GM10248 (cell line): ENCODE measurements at regions not wholly inside any gene's neighbourhood (a gene's known extent, or its start where the extent isn't known, plus 50 kb on each side); places are given as distances from the start of the nearest gene placed in this dataset.

Experiments used
- CTCF ChIA-PET: fragments of 300-600 bp; sonication (Branson Sonifier 250); formaldehyde crosslinking; extraction: SDS; loops from one replicate; lab custom pipeline; 2021; ENCODE audit warnings: antibody characterized with exemption; lab: Yijun Ruan, JAX
- POLR2A ChIA-PET: fragments of 350-650 bp; sonication (Branson Sonifier 250); formaldehyde crosslinking; extraction: SDS; loops from one replicate; lab custom pipeline; 2020; ENCODE audit warnings: antibody characterized with exemption; lab: Yijun Ruan, JAX
- DNase-seq: peaks from one replicate; pipeline ENCODE4 v3.0.0; 2012; ENCODE audit errors: extremely low spot score
- TF ChIP-seq, protein P1 (sequence below): IDR thresholded peaks from 2 replicates; pipeline ENCODE4 v1.5.1; 2012; ENCODE audit warnings: mild to moderate bottlenecking, low read depth; ENCODE audit errors: extremely low read depth, missing control alignments, control extremely low read depth

GRCh38 chr6:919500-919899, 226.6 kb upstream of the EXOC2 start:
- POLR2A ChIA-PET: no interaction called here
- DNase-seq: no peak
- CTCF ChIA-PET: no interaction called here
- TF ChIP-seq, protein P1, sequence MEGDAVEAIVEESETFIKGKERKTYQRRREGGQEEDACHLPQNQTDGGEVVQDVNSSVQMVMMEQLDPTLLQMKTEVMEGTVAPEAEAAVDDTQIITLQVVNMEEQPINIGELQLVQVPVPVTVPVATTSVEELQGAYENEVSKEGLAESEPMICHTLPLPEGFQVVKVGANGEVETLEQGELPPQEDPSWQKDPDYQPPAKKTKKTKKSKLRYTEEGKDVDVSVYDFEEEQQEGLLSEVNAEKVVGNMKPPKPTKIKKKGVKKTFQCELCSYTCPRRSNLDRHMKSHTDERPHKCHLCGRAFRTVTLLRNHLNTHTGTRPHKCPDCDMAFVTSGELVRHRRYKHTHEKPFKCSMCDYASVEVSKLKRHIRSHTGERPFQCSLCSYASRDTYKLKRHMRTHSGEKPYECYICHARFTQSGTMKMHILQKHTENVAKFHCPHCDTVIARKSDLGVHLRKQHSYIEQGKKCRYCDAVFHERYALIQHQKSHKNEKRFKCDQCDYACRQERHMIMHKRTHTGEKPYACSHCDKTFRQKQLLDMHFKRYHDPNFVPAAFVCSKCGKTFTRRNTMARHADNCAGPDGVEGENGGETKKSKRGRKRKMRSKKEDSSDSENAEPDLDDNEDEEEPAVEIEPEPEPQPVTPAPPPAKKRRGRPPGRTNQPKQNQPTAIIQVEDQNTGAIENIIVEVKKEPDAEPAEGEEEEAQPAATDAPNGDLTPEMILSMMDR: no peak

- ChIA-PET CTCF (no interaction called here), POLR2A (no interaction called here)
- TF ChIP-seq, protein P1: no peak
- no peak for DNase-seq
Observed at GRCh38 chr6:917939-918338, 225.0 kb upstream of the EXOC2 start.

- DNase-seq: no peak
- TF ChIP-seq, protein P1: no peak
- POLR2A ChIA-PET: no interaction called here
- CTCF ChIA-PET: no interaction called here
Observed at GRCh38 chr6:917296-917695, 224.4 kb upstream of the EXOC2 start.

- ChIA-PET POLR2A (no interaction called here), CTCF (no interaction called here)
- no peak for DNase-seq
- TF ChIP-seq, protein P1: no peak
Observed at GRCh38 chr6:916131-916530, 223.2 kb upstream of the EXOC2 start.

DNA sequence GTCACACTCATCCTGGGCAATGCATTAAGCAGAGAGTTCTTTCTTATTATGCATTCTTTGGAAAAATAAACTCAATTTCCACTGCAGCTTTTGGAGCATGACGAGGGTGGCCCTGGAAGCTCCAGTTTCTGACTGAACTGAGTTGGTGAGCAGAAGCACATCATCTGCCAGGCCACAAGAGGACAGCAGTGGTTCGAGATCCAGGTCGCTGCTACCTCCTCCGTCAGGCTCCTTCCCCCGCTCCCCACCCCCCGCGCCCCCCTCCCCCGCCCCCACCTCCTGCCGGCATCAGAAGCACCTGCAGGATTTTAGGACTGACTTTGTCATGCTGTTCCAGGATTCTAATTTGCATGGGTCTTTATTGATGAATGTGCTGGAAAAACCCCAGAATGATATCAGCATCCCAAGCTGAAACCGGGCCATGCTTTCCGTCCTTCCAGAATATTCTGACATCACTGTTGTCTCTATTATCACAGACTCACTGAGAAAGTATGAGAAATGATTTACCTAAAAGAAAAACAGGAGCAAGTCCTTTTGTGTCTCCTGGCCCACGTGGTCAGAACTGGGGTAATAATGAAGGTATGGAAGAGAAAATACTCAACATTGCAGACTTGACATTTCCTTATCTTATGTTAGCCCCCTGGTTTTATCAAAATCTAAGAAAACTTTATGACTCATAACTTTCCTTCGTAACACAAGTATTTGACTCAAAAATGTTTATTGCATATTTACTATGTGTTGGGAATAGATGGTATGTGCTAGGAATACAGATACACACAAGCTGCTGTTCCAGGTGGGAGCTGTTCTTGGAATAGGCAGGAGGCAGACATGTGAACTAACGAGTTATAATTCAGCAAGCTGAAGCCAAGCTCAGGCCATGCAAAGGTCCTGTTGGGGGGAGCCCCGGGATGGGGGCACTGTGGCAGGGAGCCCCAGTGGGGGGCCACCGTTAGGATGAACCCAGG, 220.2 kb upstream of the EXOC2 start:
- POLR2A ChIA-PET: no interaction called here
- TF ChIP-seq, protein P1: peak; percentile 39
- DNase-seq: peak; percentile 37
- CTCF ChIA-PET: interaction anchor here (0.8 to 1.3 kb wide), 2 partner anchors 12 to 470 kb away, joined by 3 read pairs; no protein-coding TSS in a partner anchor

- no peak for DNase-seq
- POLR2A ChIA-PET: no interaction called here
- CTCF ChIA-PET: no interaction called here
- TF ChIP-seq, protein P1: no peak
Observed at GRCh38 chr6:907928-908327, 215.0 kb upstream of the EXOC2 start.
